ENCODE measurements at regions not wholly inside any gene's neighbourhood (a gene's known extent, or its start where the extent isn't known, plus 50 kb on each side); places are given as distances from the start of the nearest gene placed in this dataset.

DNA sequence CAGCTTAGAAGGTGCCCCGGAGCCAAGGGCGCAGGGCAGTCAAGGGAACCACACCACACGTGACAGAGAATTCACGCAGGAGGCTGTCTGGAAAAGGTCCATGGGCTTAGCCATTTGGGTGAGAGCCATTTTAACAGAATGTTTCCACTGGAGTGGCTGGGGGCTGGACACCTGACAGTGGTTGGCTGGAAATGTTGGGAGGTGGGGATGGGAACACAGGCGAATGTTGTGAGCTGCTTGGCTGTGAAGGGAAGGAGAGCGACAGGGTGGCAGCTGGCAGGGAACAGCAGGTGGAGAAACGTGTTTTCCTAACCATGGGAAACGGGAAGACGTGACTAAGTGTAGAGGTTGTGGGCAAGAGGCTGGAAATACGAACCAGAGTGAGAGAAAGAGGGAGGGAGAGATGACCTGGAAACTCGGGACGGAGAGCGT, 100.5 kb upstream of the ZNF32 start:
- 77 to 80% methylated on average over 13 of the region's 13 CpGs for WGBS, 2 donors
- Histone ChIP-seq H3K4me1 (no peaks in the 10 kb centered on the region), H3K27ac (no peak overlapping the region), H3K27me3 (no peaks in the 10 kb centered on the region), H3K36me3 (no peaks in the 10 kb centered on the region), H3K4me3 (no peak overlapping the region), H3K9me3 (no peaks in the 10 kb centered on the region)
- DNase-seq, result no peak
- TF ChIP-seq, protein P1, sequence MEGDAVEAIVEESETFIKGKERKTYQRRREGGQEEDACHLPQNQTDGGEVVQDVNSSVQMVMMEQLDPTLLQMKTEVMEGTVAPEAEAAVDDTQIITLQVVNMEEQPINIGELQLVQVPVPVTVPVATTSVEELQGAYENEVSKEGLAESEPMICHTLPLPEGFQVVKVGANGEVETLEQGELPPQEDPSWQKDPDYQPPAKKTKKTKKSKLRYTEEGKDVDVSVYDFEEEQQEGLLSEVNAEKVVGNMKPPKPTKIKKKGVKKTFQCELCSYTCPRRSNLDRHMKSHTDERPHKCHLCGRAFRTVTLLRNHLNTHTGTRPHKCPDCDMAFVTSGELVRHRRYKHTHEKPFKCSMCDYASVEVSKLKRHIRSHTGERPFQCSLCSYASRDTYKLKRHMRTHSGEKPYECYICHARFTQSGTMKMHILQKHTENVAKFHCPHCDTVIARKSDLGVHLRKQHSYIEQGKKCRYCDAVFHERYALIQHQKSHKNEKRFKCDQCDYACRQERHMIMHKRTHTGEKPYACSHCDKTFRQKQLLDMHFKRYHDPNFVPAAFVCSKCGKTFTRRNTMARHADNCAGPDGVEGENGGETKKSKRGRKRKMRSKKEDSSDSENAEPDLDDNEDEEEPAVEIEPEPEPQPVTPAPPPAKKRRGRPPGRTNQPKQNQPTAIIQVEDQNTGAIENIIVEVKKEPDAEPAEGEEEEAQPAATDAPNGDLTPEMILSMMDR (IDR thresholded peaks at IDR 0.05), result no peak
- no peak for TF ChIP-seq POLR2A (IDR thresholded peaks at IDR 0.05)
- intact Hi-C loops (cut with DNase I), result no loop called here

DNA sequence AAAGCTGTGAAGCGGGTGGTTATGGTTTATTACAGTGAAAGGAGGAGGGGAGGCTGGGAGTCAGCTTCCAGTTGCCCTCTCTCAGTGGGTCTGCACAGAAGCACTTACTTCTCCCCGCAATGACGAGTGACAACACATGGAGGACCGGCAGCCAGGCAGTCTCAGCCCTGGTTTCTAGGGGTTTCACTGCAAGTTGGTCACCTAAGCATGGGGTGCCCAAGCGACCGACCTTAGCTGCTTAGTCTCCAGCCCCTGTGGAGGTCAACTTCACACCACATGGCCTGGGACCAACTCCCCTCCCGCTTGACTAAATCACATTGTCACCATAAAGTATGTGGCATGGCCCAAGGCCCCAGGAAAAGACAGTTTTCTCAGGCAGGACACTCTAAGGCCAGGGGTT, 99.9 kb upstream of the ZNF32 start:
- intact Hi-C loops (cut with DNase I), result no loop called here
- no peaks in the 10 kb centered on the region for H3K4me1 ChIP-seq
- no peak for DNase-seq
- H3K27me3 ChIP-seq, result no peaks in the 10 kb centered on the region
- no peaks in the 10 kb centered on the region for H3K9me3 ChIP-seq
- no peaks in the 10 kb centered on the region for H3K36me3 ChIP-seq
- WGBS, 2 donors, result 82 to 93% methylated on average over 4 to 5 of the region's 7 CpGs
- H3K27ac ChIP-seq, result no peak overlapping the region
- no peak overlapping the region for H3K4me3 ChIP-seq
- TF ChIP-seq POLR2A (IDR thresholded peaks at IDR 0.05), result no peak

DNA sequence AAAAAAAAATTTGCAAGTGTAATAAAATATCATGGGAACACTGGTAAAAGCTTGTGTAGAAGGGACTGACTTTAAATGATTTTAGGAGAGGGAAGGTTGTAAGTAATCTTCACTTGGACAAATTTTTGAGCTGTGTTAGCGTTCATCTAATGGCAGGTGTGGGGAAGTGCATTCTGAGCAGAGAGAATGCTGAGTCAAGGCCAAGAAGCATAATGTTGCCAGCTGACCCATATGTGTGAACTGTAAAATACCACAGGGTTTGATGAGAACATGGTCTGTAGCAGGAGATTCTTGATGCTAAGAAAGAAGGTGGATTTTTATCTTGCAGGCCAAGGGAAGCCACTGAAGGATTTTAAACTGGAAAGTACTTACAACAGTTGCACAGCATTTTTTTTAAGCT, 98.2 kb upstream of the ZNF32 start:
- H3K4me3 ChIP-seq, result no peak overlapping the region
- 65 to 77% methylated on average over 1 of the region's 1 CpG for WGBS, 2 donors
- DNase-seq, result no peak
- H3K36me3 ChIP-seq, result no peaks in the 10 kb centered on the region
- no peaks in the 10 kb centered on the region for H3K27me3 ChIP-seq
- no peaks in the 10 kb centered on the region for H3K4me1 ChIP-seq
- no peak for TF ChIP-seq POLR2A (IDR thresholded peaks at IDR 0.05)
- TF ChIP-seq, protein P1 (IDR thresholded peaks at IDR 0.05), result no peak
- H3K9me3 ChIP-seq, result no peaks in the 10 kb centered on the region
- intact Hi-C loops (cut with DNase I), result no loop called here
- H3K27ac ChIP-seq, result no peak overlapping the region

DNA sequence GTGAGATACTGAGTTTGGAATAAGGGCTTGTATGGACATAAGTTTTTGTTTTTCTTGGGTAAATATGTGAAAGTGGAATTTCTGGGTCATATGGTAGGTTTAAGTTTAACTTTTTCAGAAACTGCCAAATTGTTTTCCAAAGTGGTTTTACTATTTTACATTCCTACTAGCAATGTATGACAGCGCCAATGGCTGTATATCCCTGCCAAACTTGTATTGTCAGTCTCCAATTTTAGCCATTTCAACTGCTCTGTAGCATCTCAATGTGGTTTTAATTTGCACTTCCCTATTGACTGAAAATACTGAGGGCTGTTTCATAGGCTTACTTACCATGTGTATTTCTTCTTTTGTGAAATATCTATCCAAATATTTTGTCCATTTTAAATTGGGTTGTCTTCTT, 90.5 kb upstream of the ZNF32 start:
- DNase-seq, result no peak
- TF ChIP-seq, protein P1 (IDR thresholded peaks at IDR 0.05), result no peak
- TF ChIP-seq POLR2A (IDR thresholded peaks at IDR 0.05), result no peak
- intact Hi-C loops (cut with DNase I), result no loop called here
- H3K4me1 ChIP-seq, result no peaks in the 10 kb centered on the region
- no peak overlapping the region for H3K4me3 ChIP-seq
- 69 to 76% methylated on average over 1 of the region's 1 CpG for WGBS, 2 donors
- no peaks in the 10 kb centered on the region for H3K27me3 ChIP-seq
- H3K9me3 ChIP-seq, result no peaks in the 10 kb centered on the region
- no peak overlapping the region for H3K27ac ChIP-seq
- H3K36me3 ChIP-seq, result no peaks in the 10 kb centered on the region

DNA sequence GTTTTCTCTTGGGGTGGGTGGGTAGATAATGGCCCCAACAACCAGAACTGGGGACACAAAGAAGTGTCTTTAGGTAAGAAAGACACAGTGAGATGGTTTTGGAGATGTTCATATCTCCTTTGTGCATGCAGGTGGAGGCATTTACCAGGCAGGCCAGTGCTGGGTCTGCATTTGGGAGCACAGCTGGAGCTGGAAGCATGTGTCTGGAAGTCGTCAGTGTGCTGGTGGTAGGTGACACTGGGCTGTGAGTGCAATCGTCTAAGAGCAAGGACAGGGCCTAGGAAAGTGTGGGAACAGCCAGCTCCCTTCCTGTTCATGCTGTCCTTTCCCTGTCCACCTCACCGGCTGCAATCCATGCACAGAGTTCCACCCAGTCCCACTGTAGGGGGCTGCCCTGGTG, 88.3 kb upstream of the ZNF32 start:
- DNase-seq, result no peak
- no peak overlapping the region for H3K4me3 ChIP-seq
- no peak overlapping the region for H3K27ac ChIP-seq
- no peaks in the 10 kb centered on the region for H3K4me1 ChIP-seq
- H3K27me3 ChIP-seq, result no peaks in the 10 kb centered on the region
- WGBS, 2 donors, result 43 to 79% methylated on average over 3 of the region's 3 CpGs
- no peaks in the 10 kb centered on the region for H3K9me3 ChIP-seq
- intact Hi-C loops (cut with DNase I), result no loop called here
- H3K36me3 ChIP-seq, result no peaks in the 10 kb centered on the region
- TF ChIP-seq, protein P1 (IDR thresholded peaks at IDR 0.05), result no peak

DNA sequence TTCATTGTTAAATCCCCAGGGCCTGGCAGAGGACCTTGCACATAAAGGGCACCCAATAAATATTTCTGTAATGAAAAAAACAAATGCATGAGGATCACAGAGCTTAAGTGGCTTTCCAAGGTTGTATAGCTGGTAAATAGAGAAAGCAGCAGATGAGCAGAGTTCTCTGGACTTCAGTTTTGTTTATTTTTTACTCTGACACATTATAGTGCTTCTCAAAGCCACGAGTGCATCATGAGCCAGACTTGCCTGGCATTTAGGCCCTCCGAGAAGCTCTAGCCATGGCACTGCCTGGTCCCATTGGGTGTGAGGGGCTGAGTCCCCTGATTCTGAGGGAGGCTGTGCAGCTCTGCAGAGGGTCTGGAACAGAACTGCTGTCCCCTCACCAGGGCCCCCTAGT, 87.2 kb upstream of the ZNF32 start:
- DNase-seq, result no peak
- Histone ChIP-seq H3K4me1 (no peaks in the 10 kb centered on the region), H3K27ac (no peak overlapping the region), H3K36me3 (no peaks in the 10 kb centered on the region), H3K27me3 (no peaks in the 10 kb centered on the region), H3K9me3 (no peaks in the 10 kb centered on the region), H3K4me3 (no peak overlapping the region)
- intact Hi-C loops (cut with DNase I), result no loop called here
- TF ChIP-seq, protein P1 (IDR thresholded peaks at IDR 0.05), result no peak
- 60 to 67% methylated on average over 2 of the region's 2 CpGs for WGBS, 2 donors
